ENCODE measurements at regions not wholly inside any gene's neighbourhood (a gene's known extent, or its start where the extent isn't known, plus 50 kb on each side); places are given as distances from the start of the nearest gene placed in this dataset.

- TF ChIP-seq CHD7 (IDR thresholded peaks at IDR 0.05; ENCODE audit: insufficient replicate concordance, low read length) (no peak), GTF2F1 (IDR thresholded peaks at IDR 0.05; ENCODE audit: borderline replicate concordance, low read depth, low read length) (no peak), BCL11A (IDR thresholded peaks at IDR 0.05; ENCODE audit: low read depth in 2 of 2, low read length in 2 of 2) (no peak), RXRA (IDR thresholded peaks at IDR 0.05; ENCODE audit: insufficient read depth, low read depth, low read length) (no peak), RAD21 (IDR thresholded peaks at IDR 0.05 in 1 of 2, conservative IDR thresholded peaks at IDR 0.05 in 1 of 2; ENCODE audit: low read depth in 2 of 2, low read length in 2 of 2) (no peak), CTCF (IDR thresholded peaks at IDR 0.05; ENCODE audit: control extremely low read depth in 1 of 3, insufficient read depth in 1 of 3, low read depth in 1 of 3, low read length in 3 of 3) (no peak), GABPA (IDR thresholded peaks at IDR 0.05; ENCODE audit: borderline replicate concordance, insufficient read depth, low read length) (no peak)
These were observed 673.6 kb upstream of the ADGRL2 start (continued) for GRCh38 chr1:81126989-81127581.

All from H1 (cell line).